ENCODE measurements at regions not wholly inside any gene's neighbourhood (a gene's known extent, or its start where the extent isn't known, plus 50 kb on each side); places are given as distances from the start of the nearest gene placed in this dataset.

GRCh38 chr18:78642296-78642951 lies 337.2 kb upstream of the SALL3 start:
- intact Hi-C loops (cut with DNase I) = no loop called here
- DNase-seq (ENCODE audit: low spot score) = no peak

- no peak for DNase-seq (ENCODE audit: low spot score)
These were observed 336.6 kb upstream of the SALL3 start for GRCh38 chr18:78643004-78643403.

GRCh38 chr18:78643981-78644380 lies 335.6 kb upstream of the SALL3 start:
- intact Hi-C loops (cut with DNase I) = no loop called here
- DNase-seq (ENCODE audit: low spot score) = no peak

More at GRCh38 chr18:78643004-78643403, 336.6 kb upstream of the SALL3 start:
- intact Hi-C loops (cut with DNase I) = no loop called here

GRCh38 chr18:78645216-78645615 lies 334.4 kb upstream of the SALL3 start:
- intact Hi-C loops (cut with DNase I) = no loop called here
- DNase-seq (ENCODE audit: low spot score) = no peak

GRCh38 chr18:78647018-78647417 lies 332.6 kb upstream of the SALL3 start:
- no peak for DNase-seq (ENCODE audit: low spot score)
- intact Hi-C loops (cut with DNase I) = no loop called here

- DNase-seq (ENCODE audit: low spot score) = no peak
- intact Hi-C loops (cut with DNase I) = no loop called here
These were observed 330.2 kb upstream of the SALL3 start for GRCh38 chr18:78649421-78649820.

- intact Hi-C loops (cut with DNase I) = no loop called here
These were observed 328.7 kb upstream of the SALL3 start for GRCh38 chr18:78650926-78651325.

GRCh38 chr18:78652001-78652545 lies 327.5 kb upstream of the SALL3 start:
- intact Hi-C loops (cut with DNase I) = no loop called here
- DNase-seq (ENCODE audit: low spot score) = no peak

More at GRCh38 chr18:78650926-78651325, 328.7 kb upstream of the SALL3 start:
- DNase-seq (ENCODE audit: low spot score) = no peak

GRCh38 chr18:78655921-78656320 lies 323.7 kb upstream of the SALL3 start:
- no peak for DNase-seq (ENCODE audit: low spot score)
- intact Hi-C loops (cut with DNase I) = no loop called here

GRCh38 chr18:78656346-78656925 lies 323.2 kb upstream of the SALL3 start:
- intact Hi-C loops (cut with DNase I) = no loop called here
- DNase-seq (ENCODE audit: low spot score) = no peak

GRCh38 chr18:78658531-78658930 lies 321.1 kb upstream of the SALL3 start:
- intact Hi-C loops (cut with DNase I) = no loop called here
- no peak for DNase-seq (ENCODE audit: low spot score)

GRCh38 chr18:78659057-78659456 lies 320.6 kb upstream of the SALL3 start:
- intact Hi-C loops (cut with DNase I) = no loop called here
- DNase-seq (ENCODE audit: low spot score) = no peak

GRCh38 chr18:78659748-78660147 lies 319.9 kb upstream of the SALL3 start:
- intact Hi-C loops (cut with DNase I) = no loop called here
- DNase-seq (ENCODE audit: low spot score) = no peak

GRCh38 chr18:78660311-78660710 lies 319.3 kb upstream of the SALL3 start:
- intact Hi-C loops (cut with DNase I) = no loop called here
- no peak for DNase-seq (ENCODE audit: low spot score)

- no peak for DNase-seq (ENCODE audit: low spot score)
- intact Hi-C loops (cut with DNase I) = no loop called here
These were observed 318.3 kb upstream of the SALL3 start for GRCh38 chr18:78661316-78661715.

GRCh38 chr18:78662879-78663278 lies 316.7 kb upstream of the SALL3 start:
- intact Hi-C loops (cut with DNase I) = no loop called here
- no peak for DNase-seq (ENCODE audit: low spot score)

- no peak for DNase-seq (ENCODE audit: low spot score)
- intact Hi-C loops (cut with DNase I) = no loop called here
These were observed 315.6 kb upstream of the SALL3 start for GRCh38 chr18:78664048-78664447.

GRCh38 chr18:78664848-78665247 lies 314.8 kb upstream of the SALL3 start:
- DNase-seq (ENCODE audit: low spot score) = no peak
- intact Hi-C loops (cut with DNase I) = no loop called here

GRCh38 chr18:78665644-78666043 lies 314.0 kb upstream of the SALL3 start:
- intact Hi-C loops (cut with DNase I) = no loop called here
- DNase-seq (ENCODE audit: low spot score) = no peak

GRCh38 chr18:78666666-78667335 lies 312.8 kb upstream of the SALL3 start:
- intact Hi-C loops (cut with DNase I) = no loop called here
- no peak for DNase-seq (ENCODE audit: low spot score)
